ENCODE measurements at regions not wholly inside any gene's neighbourhood (a gene's known extent, or its start where the extent isn't known, plus 50 kb on each side); places are given as distances from the start of the nearest gene placed in this dataset.

DNA sequence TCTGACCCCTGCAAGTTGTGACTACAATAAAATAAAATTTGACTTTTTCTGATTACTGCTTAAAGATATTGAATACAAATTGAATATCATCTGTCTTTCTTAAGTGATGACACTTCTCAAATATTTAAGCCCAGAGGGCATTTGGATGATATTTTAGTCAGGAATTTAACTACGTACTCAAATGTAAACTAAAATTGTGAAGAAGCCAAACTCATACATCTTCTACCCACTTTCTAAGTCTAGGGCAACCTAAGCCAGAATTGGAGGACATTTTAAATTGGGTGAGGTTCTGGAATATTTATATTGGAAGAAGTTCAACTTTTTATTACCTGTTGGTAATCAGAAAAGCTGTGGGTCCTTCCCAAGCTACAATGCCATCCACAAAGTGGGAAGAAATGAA, 149.1 kb upstream of the WDR11 start:
- TF ChIP-seq, protein P1, sequence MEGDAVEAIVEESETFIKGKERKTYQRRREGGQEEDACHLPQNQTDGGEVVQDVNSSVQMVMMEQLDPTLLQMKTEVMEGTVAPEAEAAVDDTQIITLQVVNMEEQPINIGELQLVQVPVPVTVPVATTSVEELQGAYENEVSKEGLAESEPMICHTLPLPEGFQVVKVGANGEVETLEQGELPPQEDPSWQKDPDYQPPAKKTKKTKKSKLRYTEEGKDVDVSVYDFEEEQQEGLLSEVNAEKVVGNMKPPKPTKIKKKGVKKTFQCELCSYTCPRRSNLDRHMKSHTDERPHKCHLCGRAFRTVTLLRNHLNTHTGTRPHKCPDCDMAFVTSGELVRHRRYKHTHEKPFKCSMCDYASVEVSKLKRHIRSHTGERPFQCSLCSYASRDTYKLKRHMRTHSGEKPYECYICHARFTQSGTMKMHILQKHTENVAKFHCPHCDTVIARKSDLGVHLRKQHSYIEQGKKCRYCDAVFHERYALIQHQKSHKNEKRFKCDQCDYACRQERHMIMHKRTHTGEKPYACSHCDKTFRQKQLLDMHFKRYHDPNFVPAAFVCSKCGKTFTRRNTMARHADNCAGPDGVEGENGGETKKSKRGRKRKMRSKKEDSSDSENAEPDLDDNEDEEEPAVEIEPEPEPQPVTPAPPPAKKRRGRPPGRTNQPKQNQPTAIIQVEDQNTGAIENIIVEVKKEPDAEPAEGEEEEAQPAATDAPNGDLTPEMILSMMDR (IDR thresholded peaks at IDR 0.05) = no peak
- no peak for TF ChIP-seq POLR2A (IDR thresholded peaks at IDR 0.05)
- TF ChIP-seq POLR2AphosphoS5 (IDR thresholded peaks at IDR 0.05) = no peak
- TF ChIP-seq EP300 (IDR thresholded peaks at IDR 0.05; ENCODE audit: low read depth) = no peak
